HFF-Myc (cell line): ENCODE measurements at regions not wholly inside any gene's neighbourhood (a gene's known extent, or its start where the extent isn't known, plus 50 kb on each side); places are given as distances from the start of the nearest gene placed in this dataset.
A peak's percentile ranks its signal among the peaks of the same experiment; 100 is the strongest.

Source experiments
- DNase-seq: peaks from one replicate; pipeline ENCODE4 v3.0.0-alpha.2; 2011; ENCODE audit warnings: low read depth; ENCODE audit errors: extremely low read depth
- H3K4me3 ChIP-seq: replicated peaks from 2 replicates; pipeline ENCODE4 v1.5.1; 2011; ENCODE audit warnings: low read depth, mild to moderate bottlenecking, control low read depth, low read length
- TF ChIP-seq, protein P1 (sequence below): IDR thresholded peaks from 2 replicates; pipeline ENCODE4 v1.5.1; 2012; ENCODE audit warnings: mild to moderate bottlenecking, low read depth, low read length, control low read depth; ENCODE audit errors: missing control alignments

GRCh38 chr7:132709971-132710567 lies 133.8 kb upstream of the PLXNA4 start:
- TF ChIP-seq, protein P1, sequence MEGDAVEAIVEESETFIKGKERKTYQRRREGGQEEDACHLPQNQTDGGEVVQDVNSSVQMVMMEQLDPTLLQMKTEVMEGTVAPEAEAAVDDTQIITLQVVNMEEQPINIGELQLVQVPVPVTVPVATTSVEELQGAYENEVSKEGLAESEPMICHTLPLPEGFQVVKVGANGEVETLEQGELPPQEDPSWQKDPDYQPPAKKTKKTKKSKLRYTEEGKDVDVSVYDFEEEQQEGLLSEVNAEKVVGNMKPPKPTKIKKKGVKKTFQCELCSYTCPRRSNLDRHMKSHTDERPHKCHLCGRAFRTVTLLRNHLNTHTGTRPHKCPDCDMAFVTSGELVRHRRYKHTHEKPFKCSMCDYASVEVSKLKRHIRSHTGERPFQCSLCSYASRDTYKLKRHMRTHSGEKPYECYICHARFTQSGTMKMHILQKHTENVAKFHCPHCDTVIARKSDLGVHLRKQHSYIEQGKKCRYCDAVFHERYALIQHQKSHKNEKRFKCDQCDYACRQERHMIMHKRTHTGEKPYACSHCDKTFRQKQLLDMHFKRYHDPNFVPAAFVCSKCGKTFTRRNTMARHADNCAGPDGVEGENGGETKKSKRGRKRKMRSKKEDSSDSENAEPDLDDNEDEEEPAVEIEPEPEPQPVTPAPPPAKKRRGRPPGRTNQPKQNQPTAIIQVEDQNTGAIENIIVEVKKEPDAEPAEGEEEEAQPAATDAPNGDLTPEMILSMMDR = peak; percentile 51
- no peak overlapping the region for H3K4me3 ChIP-seq
- DNase-seq = peak; percentile 10

- TF ChIP-seq, protein P1 = no peak
- DNase-seq = no peak
- H3K4me3 ChIP-seq = no peak overlapping the region
These were observed 132.2 kb upstream of the PLXNA4 start for GRCh38 chr7:132708470-132708869.

- DNase-seq = no peak
- H3K4me3 ChIP-seq = no peak overlapping the region
- TF ChIP-seq, protein P1 = no peak
These were observed 128.9 kb upstream of the PLXNA4 start for GRCh38 chr7:132705146-132705545.

- no peak for DNase-seq
- no peak overlapping the region for H3K4me3 ChIP-seq
- TF ChIP-seq, protein P1 = no peak
These were observed 127.5 kb upstream of the PLXNA4 start for GRCh38 chr7:132703742-132704141.

DNA sequence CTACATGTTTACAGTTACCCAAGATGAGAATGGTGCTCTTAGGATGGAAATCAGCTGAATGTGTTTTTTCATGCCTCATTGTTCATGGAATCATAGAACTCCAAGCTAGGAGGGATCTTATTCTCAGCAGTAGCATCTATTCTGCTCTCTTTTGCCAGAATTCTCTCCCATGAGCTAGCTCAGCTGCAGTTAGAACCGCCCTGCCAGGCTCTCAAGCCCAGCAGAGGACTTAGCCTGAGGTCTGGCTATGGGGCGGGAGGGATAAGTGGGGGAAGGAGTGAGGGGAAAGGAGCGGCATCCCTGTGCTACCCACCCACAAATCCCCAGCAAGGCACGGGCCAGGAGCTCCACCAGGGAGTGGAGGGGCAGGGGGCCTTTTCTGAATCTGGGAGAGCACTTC lies 120.7 kb upstream of the PLXNA4 start:
- TF ChIP-seq, protein P1 = no peak
- DNase-seq = no peak
- H3K4me3 ChIP-seq = no peak overlapping the region

GRCh38 chr7:132696332-132696731 lies 120.1 kb upstream of the PLXNA4 start:
- H3K4me3 ChIP-seq = no peak overlapping the region
- no peak for DNase-seq
- TF ChIP-seq, protein P1 = no peak

DNA sequence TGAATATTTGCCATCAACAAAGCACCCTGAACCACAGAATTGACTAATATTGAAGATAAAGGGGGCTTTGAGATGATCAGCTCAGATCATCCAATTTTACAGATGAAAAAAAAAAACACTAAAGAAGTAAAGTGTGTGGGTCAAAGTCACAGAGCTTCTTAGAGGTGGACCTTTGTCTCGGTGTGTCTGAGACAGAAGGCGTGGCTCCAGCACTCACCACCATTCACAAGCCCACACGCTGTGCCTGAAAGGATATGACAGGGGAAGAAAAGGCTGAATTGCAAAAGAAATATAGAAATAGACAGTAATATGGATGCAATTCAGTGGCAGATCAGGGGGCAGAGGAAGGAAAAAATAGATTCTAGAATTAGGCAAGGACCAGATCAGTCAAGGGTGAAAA lies 114.9 kb upstream of the PLXNA4 start:
- H3K4me3 ChIP-seq = no peak overlapping the region
- TF ChIP-seq, protein P1 = no peak
- DNase-seq = no peak
